ENCODE measurements at regions not wholly inside any gene's neighbourhood (a gene's known extent, or its start where the extent isn't known, plus 50 kb on each side); places are given as distances from the start of the nearest gene placed in this dataset.

DNA sequence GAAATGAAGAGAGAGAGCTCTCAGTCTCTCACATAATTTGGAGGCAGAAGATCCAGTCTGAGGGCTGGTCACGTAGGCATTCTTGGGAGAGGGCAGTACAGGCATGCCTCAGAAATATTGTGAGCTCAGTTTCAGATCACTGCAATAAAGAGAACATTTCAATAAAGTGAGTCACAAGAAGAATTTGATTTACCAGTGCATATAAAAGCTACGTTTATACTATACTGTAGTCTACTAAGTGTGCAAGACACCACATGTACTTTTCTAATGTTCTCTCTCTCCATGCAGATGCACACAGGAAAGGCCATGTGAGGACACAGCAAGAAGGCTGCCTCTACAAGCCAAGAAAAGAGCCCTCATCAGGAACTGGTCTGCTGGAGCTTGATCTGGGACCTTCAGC, 583.5 kb upstream of the FAT1 start:
- H3K9me3 ChIP-seq: no peaks in the 10 kb centered on the region
- ATAC-seq: no peak
- no peaks in the 10 kb centered on the region for H3K4me1 ChIP-seq (ENCODE audit: low read depth)
- no peak for DNase-seq
- intact Hi-C loops (cut with DNase I, micrococcal nuclease): no loop called here
- TF ChIP-seq, protein P1, sequence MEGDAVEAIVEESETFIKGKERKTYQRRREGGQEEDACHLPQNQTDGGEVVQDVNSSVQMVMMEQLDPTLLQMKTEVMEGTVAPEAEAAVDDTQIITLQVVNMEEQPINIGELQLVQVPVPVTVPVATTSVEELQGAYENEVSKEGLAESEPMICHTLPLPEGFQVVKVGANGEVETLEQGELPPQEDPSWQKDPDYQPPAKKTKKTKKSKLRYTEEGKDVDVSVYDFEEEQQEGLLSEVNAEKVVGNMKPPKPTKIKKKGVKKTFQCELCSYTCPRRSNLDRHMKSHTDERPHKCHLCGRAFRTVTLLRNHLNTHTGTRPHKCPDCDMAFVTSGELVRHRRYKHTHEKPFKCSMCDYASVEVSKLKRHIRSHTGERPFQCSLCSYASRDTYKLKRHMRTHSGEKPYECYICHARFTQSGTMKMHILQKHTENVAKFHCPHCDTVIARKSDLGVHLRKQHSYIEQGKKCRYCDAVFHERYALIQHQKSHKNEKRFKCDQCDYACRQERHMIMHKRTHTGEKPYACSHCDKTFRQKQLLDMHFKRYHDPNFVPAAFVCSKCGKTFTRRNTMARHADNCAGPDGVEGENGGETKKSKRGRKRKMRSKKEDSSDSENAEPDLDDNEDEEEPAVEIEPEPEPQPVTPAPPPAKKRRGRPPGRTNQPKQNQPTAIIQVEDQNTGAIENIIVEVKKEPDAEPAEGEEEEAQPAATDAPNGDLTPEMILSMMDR (IDR thresholded peaks at IDR 0.05): no peak
- no peak overlapping the region for H3K4me3 ChIP-seq
- no peaks in the 10 kb centered on the region for H3K36me3 ChIP-seq (ENCODE audit: low read depth)

DNA sequence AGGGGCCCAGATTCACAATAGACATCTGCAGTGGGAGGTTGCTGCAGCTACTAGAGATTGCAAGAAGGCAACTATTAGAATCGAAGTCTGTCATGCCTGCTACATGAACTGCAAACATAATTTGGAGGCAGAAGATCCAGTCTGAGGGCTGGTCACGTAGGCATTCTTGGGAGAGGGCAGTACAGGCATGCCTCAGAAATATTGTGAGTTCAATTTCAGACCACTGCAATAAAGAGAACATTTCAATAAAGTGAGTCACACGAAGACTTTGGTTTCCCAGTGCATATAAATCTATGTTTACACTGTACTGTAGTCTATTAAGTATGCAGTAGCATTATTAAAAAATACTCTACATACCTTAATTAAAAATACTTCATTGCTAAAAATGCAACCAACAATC, 585.8 kb upstream of the FAT1 start:
- Histone ChIP-seq H3K36me3 (ENCODE audit: low read depth) (no peaks in the 10 kb centered on the region), H3K4me3 (no peak overlapping the region), H3K4me1 (ENCODE audit: low read depth) (no peaks in the 10 kb centered on the region), H3K9me3 (no peaks in the 10 kb centered on the region)
- no peak for DNase-seq
- ATAC-seq: no peak
- TF ChIP-seq, protein P1 (IDR thresholded peaks at IDR 0.05): no peak
- intact Hi-C loops (cut with DNase I, micrococcal nuclease): no loop called here

DNA sequence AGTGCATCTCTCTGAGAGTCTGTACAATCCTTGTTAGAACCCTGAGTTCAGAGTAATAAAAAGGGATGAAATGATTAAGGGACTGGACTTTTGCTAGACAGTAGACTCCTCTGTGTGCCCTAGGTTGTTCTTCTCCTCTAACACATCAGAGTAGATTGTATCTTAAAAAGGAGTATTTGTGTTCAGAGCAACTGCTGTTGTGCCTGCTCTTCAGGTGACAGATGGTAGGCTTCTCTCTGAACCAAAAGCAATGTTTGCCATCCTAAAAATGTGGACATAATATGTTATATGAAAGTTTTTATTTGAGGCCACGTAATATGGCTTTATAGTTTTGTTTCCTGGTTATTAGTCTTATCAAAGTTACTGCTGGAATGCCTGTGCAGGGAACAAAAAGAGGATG, 588.6 kb upstream of the FAT1 start:
- Histone ChIP-seq H3K9me3 (no peaks in the 10 kb centered on the region), H3K4me1 (ENCODE audit: low read depth) (no peaks in the 10 kb centered on the region), H3K36me3 (ENCODE audit: low read depth) (no peaks in the 10 kb centered on the region), H3K4me3 (no peak overlapping the region)
- TF ChIP-seq, protein P1 (IDR thresholded peaks at IDR 0.05): no peak
- intact Hi-C loops (cut with DNase I, micrococcal nuclease): no loop called here
- ATAC-seq (peak; percentile 54), DNase-seq (no peak)

DNA sequence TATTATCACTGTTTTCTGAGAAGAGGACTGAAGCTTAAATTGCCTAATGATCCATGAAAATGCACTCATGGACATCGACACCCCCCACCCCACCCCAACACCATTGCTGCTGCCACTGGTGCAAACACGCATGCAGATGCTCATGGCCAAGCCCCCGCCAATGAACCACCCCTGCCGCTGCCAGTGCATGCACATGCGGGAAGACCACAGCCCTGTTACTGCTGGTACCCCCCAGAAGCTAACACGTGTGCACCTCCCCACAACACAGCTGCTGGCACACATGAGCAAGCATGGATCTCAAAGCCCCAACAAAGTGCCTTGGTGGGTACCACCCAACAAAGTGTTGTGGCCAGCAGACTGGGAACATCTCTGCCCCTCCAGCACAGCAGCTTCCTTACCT, 594.1 kb upstream of the FAT1 start:
- intact Hi-C loops (cut with DNase I, micrococcal nuclease): no loop called here
- ATAC-seq (no peak), DNase-seq (no peak)
- H3K36me3 ChIP-seq (ENCODE audit: low read depth): no peaks in the 10 kb centered on the region
- H3K4me1 ChIP-seq (ENCODE audit: low read depth): no peaks in the 10 kb centered on the region
- H3K9me3 ChIP-seq: no peaks in the 10 kb centered on the region
- TF ChIP-seq, protein P1 (IDR thresholded peaks at IDR 0.05): no peak
- H3K4me3 ChIP-seq: no peak overlapping the region

DNA sequence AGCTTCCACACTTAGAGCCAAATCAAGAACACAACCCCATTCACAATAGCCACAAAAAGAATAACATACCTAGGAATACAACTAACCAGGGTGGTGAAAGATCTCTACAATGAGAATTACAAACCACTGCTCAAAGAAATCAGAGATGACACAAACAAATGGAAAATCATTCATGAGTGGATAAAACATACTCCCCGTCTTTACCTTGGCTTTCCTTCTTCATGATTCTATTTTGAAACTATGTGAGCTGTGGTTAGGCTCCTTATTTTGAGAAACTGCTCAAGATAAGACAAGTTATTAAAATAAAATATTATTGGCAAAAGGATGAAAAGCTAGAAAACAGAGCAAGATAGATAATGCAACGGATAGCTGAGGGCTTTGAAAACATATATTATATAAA, 598.1 kb upstream of the FAT1 start:
- no peak for DNase-seq
- Histone ChIP-seq H3K4me3 (no peak overlapping the region), H3K4me1 (ENCODE audit: low read depth) (no peaks in the 10 kb centered on the region), H3K36me3 (ENCODE audit: low read depth) (no peaks in the 10 kb centered on the region), H3K9me3 (no peaks in the 10 kb centered on the region)
- TF ChIP-seq, protein P1 (IDR thresholded peaks at IDR 0.05): no peak
- no peak for ATAC-seq
- intact Hi-C loops (cut with DNase I, micrococcal nuclease): no loop called here

DNA sequence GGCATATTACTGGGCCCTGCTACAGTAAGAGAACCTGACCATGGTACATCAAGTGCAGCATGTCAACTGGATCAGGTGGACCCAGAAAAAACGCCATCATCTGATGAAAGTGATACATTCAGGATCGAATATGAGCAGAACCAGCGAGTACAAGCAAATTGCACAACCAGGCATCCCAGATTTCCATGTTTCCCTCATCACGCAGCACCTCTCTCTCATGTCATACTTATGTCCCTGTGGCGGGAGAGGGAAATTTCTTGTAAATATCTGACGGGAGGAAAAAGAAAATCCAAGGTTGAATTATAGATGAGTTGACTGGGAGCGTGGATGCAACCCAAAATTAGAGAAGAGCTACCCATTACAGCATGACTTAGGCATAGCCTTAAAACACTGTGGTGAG, 608.5 kb upstream of the FAT1 start:
- ATAC-seq (no peak), DNase-seq (no peak)
- TF ChIP-seq, protein P1 (IDR thresholded peaks at IDR 0.05): no peak
- no peaks in the 10 kb centered on the region for H3K4me1 ChIP-seq (ENCODE audit: low read depth)
- H3K4me3 ChIP-seq: no peak overlapping the region
- intact Hi-C loops (cut with DNase I, micrococcal nuclease): no loop called here
- H3K9me3 ChIP-seq: no peaks in the 10 kb centered on the region
- no peaks in the 10 kb centered on the region for H3K36me3 ChIP-seq (ENCODE audit: low read depth)
